ENCODE measurements at regions not wholly inside any gene's neighbourhood (a gene's known extent, or its start where the extent isn't known, plus 50 kb on each side); places are given as distances from the start of the nearest gene placed in this dataset.

- TF ChIP-seq POLR2AphosphoS5 (IDR thresholded peaks at IDR 0.05) (no peak), CTCF (IDR thresholded peaks at IDR 0.05) (no peak), POLR2A (IDR thresholded peaks at IDR 0.05) (no peak)
Observed at GRCh38 chrX:40307871-40308270, 210.1 kb upstream of the BCOR start.
